Umbilical cord (tissue), 1 donor: ENCODE measurements at regions not wholly inside any gene's neighbourhood (a gene's known extent, or its start where the extent isn't known, plus 50 kb on each side); places are given as distances from the start of the nearest gene placed in this dataset.
A peak's percentile ranks its signal among the peaks of the same experiment; 100 is the strongest.
"Not testable (repeated sequence)": the region's sequence is repeated elsewhere in the genome, so short reads cannot be mapped to it uniquely, and the experiment has no call there.

ENCODE experiments used
- DNase-seq: peaks from one replicate; pipeline ENCODE4 v3.0.0-alpha.2; 2015; ENCODE audit warnings: low spot score

- no peak for DNase-seq
Observed at GRCh38 chr3:78249294-78249693, 1209.4 kb downstream of the ROBO2 start.

- DNase-seq, result no peak
Observed at GRCh38 chr3:78253860-78254259, 1214.0 kb downstream of the ROBO2 start.

GRCh38 chr3:78255403-78255802 lies 1215.5 kb downstream of the ROBO2 start:
- peak; percentile 42 for DNase-seq

GRCh38 chr3:78256123-78256522 lies 1216.2 kb downstream of the ROBO2 start:
- DNase-seq, result peak; percentile 8

- no peak for DNase-seq
Observed at GRCh38 chr3:78257951-78258530, 1218.1 kb downstream of the ROBO2 start.

GRCh38 chr3:78258798-78259197 lies 1218.9 kb downstream of the ROBO2 start:
- peak; percentile 62 for DNase-seq

- DNase-seq, result no peak
Observed at GRCh38 chr3:78260388-78260787, 1220.5 kb downstream of the ROBO2 start.

GRCh38 chr3:78266550-78266949 lies 1226.7 kb downstream of the ROBO2 start:
- DNase-seq, result not testable (repeated sequence)

- DNase-seq, result no peak
Observed at GRCh38 chr3:78267235-78267634, 1227.3 kb downstream of the ROBO2 start.

GRCh38 chr3:78268087-78268486 lies 1228.2 kb downstream of the ROBO2 start:
- no peak for DNase-seq

GRCh38 chr3:78268716-78269668 lies 1229.1 kb downstream of the ROBO2 start:
- DNase-seq, result no peak

GRCh38 chr3:78273326-78273725 lies 1233.4 kb downstream of the ROBO2 start:
- DNase-seq, result peak; percentile 51

- no peak for DNase-seq
Observed at GRCh38 chr3:78274475-78275065, 1234.7 kb downstream of the ROBO2 start.

- no peak for DNase-seq
Observed at GRCh38 chr3:78275420-78275852, 1235.5 kb downstream of the ROBO2 start.

GRCh38 chr3:78277220-78277619 lies 1237.3 kb downstream of the ROBO2 start:
- DNase-seq, result no peak

GRCh38 chr3:78277801-78278200 lies 1237.9 kb downstream of the ROBO2 start:
- no peak for DNase-seq

- DNase-seq, result no peak
Observed at GRCh38 chr3:78279091-78279490, 1239.2 kb downstream of the ROBO2 start.

- no peak for DNase-seq
Observed at GRCh38 chr3:78281381-78281780, 1241.5 kb downstream of the ROBO2 start.

- no peak for DNase-seq
Observed at GRCh38 chr3:78283994-78284393, 1244.1 kb downstream of the ROBO2 start.

GRCh38 chr3:78285032-78285728 lies 1245.3 kb downstream of the ROBO2 start:
- DNase-seq, result no peak

GRCh38 chr3:78287085-78287484 lies 1247.2 kb downstream of the ROBO2 start:
- no peak for DNase-seq

- no peak for DNase-seq
Observed at GRCh38 chr3:78293284-78293683, 1253.4 kb downstream of the ROBO2 start.
